H9 (cell line): ENCODE measurements at regions not wholly inside any gene's neighbourhood (a gene's known extent, or its start where the extent isn't known, plus 50 kb on each side); places are given as distances from the start of the nearest gene placed in this dataset.

Experiments used
- DNase-seq: peaks from one replicate; pipeline ENCODE4 v3.0.0-alpha.2; 2017
- H2AFZ ChIP-seq: one replicate; pipeline ENCODE4 v1.6.1; 2013; ENCODE audit warnings: mild to moderate bottlenecking, low read length, control low read depth, moderate library complexity
- H2AK5ac ChIP-seq: 2 replicates; pipeline ENCODE4 v1.6.1; 2013; ENCODE audit warnings: low read length, control low read depth, mixed read lengths; ENCODE audit not compliant: insufficient read length
- H2BK120ac ChIP-seq: one replicate; pipeline ENCODE4 v1.6.1; 2013; ENCODE audit warnings: low read depth, mild to moderate bottlenecking, low read length, control low read depth, inconsistent platforms; ENCODE audit not compliant: poor library complexity, severe bottlenecking
- H2BK12ac ChIP-seq: 2 replicates; pipeline ENCODE4 v1.6.1; 2013; ENCODE audit warnings: low read length, control low read depth, mixed read lengths, low read depth; ENCODE audit not compliant: insufficient read length
- H2BK15ac ChIP-seq: 2 replicates; pipeline ENCODE4 v1.6.1; 2013; ENCODE audit warnings: low read depth, low read length, control low read depth
- H2BK20ac ChIP-seq: one replicate; pipeline ENCODE4 v1.6.1; 2013; ENCODE audit warnings: low read depth, mild to moderate bottlenecking, low read length, control low read depth, inconsistent platforms; ENCODE audit not compliant: poor library complexity, severe bottlenecking
- H2BK5ac ChIP-seq: 2 replicates; pipeline ENCODE4 v1.6.1; 2013; ENCODE audit warnings: low read length, control low read depth, mixed read lengths; ENCODE audit not compliant: insufficient read length
- H3K14ac ChIP-seq: 2 replicates; pipeline ENCODE4 v1.6.1; 2013; ENCODE audit warnings: low read length, control low read depth; ENCODE audit not compliant: insufficient read depth
- H3K18ac ChIP-seq: 2 replicates; pipeline ENCODE4 v1.6.1; 2013; ENCODE audit warnings: low read depth, mild to moderate bottlenecking, mixed read lengths, low read length, control low read depth; ENCODE audit not compliant: insufficient read length
- H3K23ac ChIP-seq: 2 replicates; pipeline ENCODE4 v1.6.1; 2013; ENCODE audit warnings: low read length, control low read depth, mixed read lengths, low read depth; ENCODE audit not compliant: insufficient read length
- H3K23me2 ChIP-seq: 2 replicates; pipeline ENCODE4 v1.6.1; 2013; ENCODE audit warnings: low read depth, mild to moderate bottlenecking, mixed read lengths, low read length, control low read depth; ENCODE audit not compliant: insufficient read length, poor library complexity, severe bottlenecking
- H3K27ac ChIP-seq: 2 replicates; pipeline ENCODE4 v1.5.1; 2013; ENCODE audit warnings: low read length, control low read depth, mixed read lengths, low read depth; ENCODE audit not compliant: insufficient read length
- H3K27me3 ChIP-seq: 2 replicates; pipeline ENCODE4 v1.6.1; 2013; ENCODE audit warnings: low read length, control low read depth, inconsistent platforms; ENCODE audit not compliant: insufficient read depth
- H3K4ac ChIP-seq: 2 replicates; pipeline ENCODE4 v1.6.1; 2013; ENCODE audit warnings: low read depth, mild to moderate bottlenecking, control low read depth, inconsistent platforms, low read length, moderate library complexity
- H3K4me1 ChIP-seq: 2 replicates; pipeline ENCODE4 v1.6.1; 2013; ENCODE audit warnings: low read length, control low read depth, inconsistent platforms; ENCODE audit not compliant: insufficient read depth
- H3K4me2 ChIP-seq: 2 replicates; pipeline ENCODE4 v1.6.1; 2013; ENCODE audit warnings: low read length, control low read depth, mixed read lengths; ENCODE audit not compliant: insufficient read length, insufficient read depth
- H3K56ac ChIP-seq: 2 replicates; pipeline ENCODE4 v1.6.1; 2013; ENCODE audit warnings: low read depth, mild to moderate bottlenecking, mixed read lengths, low read length, control low read depth; ENCODE audit not compliant: insufficient read length
- H3K79me1 ChIP-seq: 2 replicates; pipeline ENCODE4 v1.6.1; 2013; ENCODE audit warnings: low read depth, mild to moderate bottlenecking, moderate library complexity, low read length, control low read depth, inconsistent platforms; ENCODE audit not compliant: insufficient read depth, poor library complexity, severe bottlenecking
- H3K79me2 ChIP-seq: 2 replicates; pipeline ENCODE4 v1.6.1; 2013; ENCODE audit warnings: low read length, control low read depth, inconsistent platforms; ENCODE audit not compliant: insufficient read depth
- H3K9ac ChIP-seq: 2 replicates; pipeline ENCODE4 v1.6.1; 2013; ENCODE audit warnings: low read length, control low read depth, mixed read lengths; ENCODE audit not compliant: insufficient read length; ENCODE audit errors: extremely low read depth
- H3K9me3 ChIP-seq: one replicate; pipeline ENCODE4 v1.6.1; 2013; ENCODE audit warnings: low read depth, low read length, inconsistent platforms; ENCODE audit not compliant: control insufficient read depth
- H3T11ph ChIP-seq: one replicate; pipeline ENCODE4 v1.6.1; 2013; ENCODE audit warnings: mild to moderate bottlenecking, low read length, control low read depth, inconsistent platforms
- H4K20me1 ChIP-seq: one replicate; pipeline ENCODE4 v1.6.1; 2013; ENCODE audit not compliant: control insufficient read depth, insufficient read length, insufficient read depth
- H4K5ac ChIP-seq: 2 replicates; pipeline ENCODE4 v1.6.1; 2013; ENCODE audit warnings: low read depth, mild to moderate bottlenecking, mixed read lengths, low read length, control low read depth; ENCODE audit not compliant: insufficient read length
- H4K8ac ChIP-seq: replicated peaks from 2 replicates; pipeline ENCODE4 v1.6.1; 2013; ENCODE audit warnings: low read length, control low read depth, mixed read lengths, low read depth; ENCODE audit not compliant: insufficient read length
- H4K91ac ChIP-seq: 2 replicates; pipeline ENCODE4 v1.6.1; 2013; ENCODE audit warnings: low read depth, mild to moderate bottlenecking, moderate library complexity, mixed read lengths, low read length, control low read depth; ENCODE audit not compliant: insufficient read length
- H3K27ac Mint-ChIP-seq, 3 experiments: 2 replicates in 2 of 3; 3 replicates in 1 of 3; pipeline ENCODE4 v1.8.0; 2020 to 2021; ENCODE audit warnings: mixed read lengths in 3 of 3, mild to moderate bottlenecking in 1 of 3, moderate library complexity in 1 of 3
- H3K27me3 Mint-ChIP-seq: 2 replicates; pipeline ENCODE4 v1.8.0; 2021; ENCODE audit warnings: low read depth, mild to moderate bottlenecking, moderate library complexity, mixed read lengths
- H3K36me3 Mint-ChIP-seq, 3 experiments: 2 replicates in 2 of 3; 3 replicates in 1 of 3; pipeline ENCODE4 v1.8.0; 2020 to 2021; ENCODE audit warnings: low read depth in 3 of 3, mixed read lengths in 3 of 3; ENCODE audit not compliant: insufficient read depth in 1 of 3
- H3K4me1 Mint-ChIP-seq, 2 experiments: 2 replicates each; pipeline ENCODE4 v1.8.0; 2020; ENCODE audit warnings: mixed read lengths in 2 of 2
- H3K4me3 Mint-ChIP-seq, 2 experiments: 2 replicates in 1 of 2; 3 replicates in 1 of 2; pipeline ENCODE4 v1.8.0; 2020 to 2021; ENCODE audit warnings: mild to moderate bottlenecking in 2 of 2, mixed read lengths in 2 of 2, moderate library complexity in 1 of 2
- H3K9me3 Mint-ChIP-seq, 2 experiments: 2 replicates in 1 of 2; 3 replicates in 1 of 2; pipeline ENCODE4 v1.8.0; 2020; ENCODE audit warnings: mild to moderate bottlenecking in 2 of 2, mixed read lengths in 2 of 2, moderate library complexity in 1 of 2
- WGBS: extraction: QIAGEN DNeasy Blood & Tissue Kit; methylation state at CpG from one replicate; pipeline ENCODE4 v1.1.7; 2013; ENCODE audit warnings: missing lambda C conversion rate, low lambda C conversion rate, mixed read lengths; ENCODE audit not compliant: insufficient read length; ENCODE audit errors: extremely low coverage; 5-methylcytosine and 5-hydroxymethylcytosine counted together
- TF ChIP-seq, protein P1 (sequence below): fragments of 200-600 bp; sonication (generic); conservative IDR thresholded peaks from 3 replicates; pipeline ENCODE4 v1.8.0; 2021; ENCODE audit warnings: antibody characterized with exemption, mild to moderate bottlenecking

DNA sequence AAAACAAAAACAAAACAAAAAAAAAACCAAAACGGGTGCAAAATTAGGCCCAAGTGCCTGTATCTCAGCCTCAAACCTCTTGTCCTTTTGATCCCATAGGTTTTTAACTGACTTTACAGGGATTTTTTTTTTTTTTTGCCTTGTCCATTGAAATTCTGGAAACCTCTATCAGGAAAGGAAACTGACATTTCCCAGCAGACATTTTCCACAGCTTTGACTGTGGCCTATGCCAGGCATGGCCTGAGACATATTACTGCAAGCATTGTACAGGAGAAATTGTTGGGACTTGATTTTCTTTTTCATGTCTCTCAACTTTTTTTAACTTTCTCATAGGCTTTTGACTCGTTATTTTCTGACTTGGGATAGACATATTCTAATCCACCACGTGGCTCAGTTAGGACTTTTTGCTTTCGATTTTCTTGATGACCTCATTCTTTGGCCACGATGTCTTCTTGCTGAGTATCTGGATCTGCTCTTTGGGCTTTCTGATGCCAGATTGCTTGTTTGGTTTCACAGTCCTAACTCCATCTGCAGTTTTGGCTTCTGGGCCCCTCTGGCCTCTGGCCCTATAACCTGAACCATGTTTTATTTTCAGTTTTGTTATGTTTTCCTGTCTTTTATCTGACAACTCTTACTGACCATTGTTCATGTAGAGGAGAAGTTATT lies 336.1 kb upstream of the C11orf87 start:
- no peak for DNase-seq
- Histone ChIP-seq H4K20me1 (no peaks in the 10 kb centered on the region), H4K5ac (no peak overlapping the region), H3K23ac (no peak overlapping the region), H2BK5ac (no peak overlapping the region), H2BK20ac (no peak overlapping the region), H2BK120ac (no peak overlapping the region), H3K23me2 (no peaks in the 10 kb centered on the region), H4K91ac (no peak overlapping the region), H3K27me3 (no peaks in the 10 kb centered on the region), H4K8ac (no peak overlapping the region), H2BK12ac (no peak overlapping the region), H3K79me2 (no peaks in the 10 kb centered on the region), H3K4me1 (no peaks in the 10 kb centered on the region), H2AFZ (no peak overlapping the region), H3K4me2 (no peak overlapping the region), H3T11ph (no peak overlapping the region), H2BK15ac (no peak overlapping the region), H3K56ac (no peak overlapping the region), H3K9ac (no peak overlapping the region), H3K4ac (no peak overlapping the region), H3K18ac (no peak overlapping the region), H3K14ac (no peak overlapping the region), H2AK5ac (no peak overlapping the region), H3K27ac (no peak overlapping the region), H3K9me3 (no peaks in the 10 kb centered on the region), H3K79me1 (no peaks in the 10 kb centered on the region)
- Mint-ChIP-seq H3K4me3 (no peak overlapping the region), H3K27ac (no peak overlapping the region), H3K36me3 (peaks cover 4 to 15% (median 11%) of the 10 kb centered on the region in 3 experiments; a peak in 6 of 7 replicates), H3K27me3 (no peaks in the 10 kb centered on the region), H3K4me1 (no peaks in the 10 kb centered on the region), H3K9me3 (peaks cover 17% of the 10 kb centered on the region in 2 experiments)
- no CpG with 5 or more reads among the region's 5 CpGs for WGBS
- TF ChIP-seq, protein P1, sequence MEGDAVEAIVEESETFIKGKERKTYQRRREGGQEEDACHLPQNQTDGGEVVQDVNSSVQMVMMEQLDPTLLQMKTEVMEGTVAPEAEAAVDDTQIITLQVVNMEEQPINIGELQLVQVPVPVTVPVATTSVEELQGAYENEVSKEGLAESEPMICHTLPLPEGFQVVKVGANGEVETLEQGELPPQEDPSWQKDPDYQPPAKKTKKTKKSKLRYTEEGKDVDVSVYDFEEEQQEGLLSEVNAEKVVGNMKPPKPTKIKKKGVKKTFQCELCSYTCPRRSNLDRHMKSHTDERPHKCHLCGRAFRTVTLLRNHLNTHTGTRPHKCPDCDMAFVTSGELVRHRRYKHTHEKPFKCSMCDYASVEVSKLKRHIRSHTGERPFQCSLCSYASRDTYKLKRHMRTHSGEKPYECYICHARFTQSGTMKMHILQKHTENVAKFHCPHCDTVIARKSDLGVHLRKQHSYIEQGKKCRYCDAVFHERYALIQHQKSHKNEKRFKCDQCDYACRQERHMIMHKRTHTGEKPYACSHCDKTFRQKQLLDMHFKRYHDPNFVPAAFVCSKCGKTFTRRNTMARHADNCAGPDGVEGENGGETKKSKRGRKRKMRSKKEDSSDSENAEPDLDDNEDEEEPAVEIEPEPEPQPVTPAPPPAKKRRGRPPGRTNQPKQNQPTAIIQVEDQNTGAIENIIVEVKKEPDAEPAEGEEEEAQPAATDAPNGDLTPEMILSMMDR, result no peak
